Ishikawa (cell line): ENCODE measurements at regions not wholly inside any gene's neighbourhood (a gene's known extent, or its start where the extent isn't known, plus 50 kb on each side); places are given as distances from the start of the nearest gene placed in this dataset.

Source experiments
- CEBPB ChIP-seq: IDR thresholded peaks from 2 replicates; pipeline ENCODE4 v1.6.1; 2012
- CREB1 ChIP-seq: IDR thresholded peaks from 2 replicates; pipeline ENCODE4 v1.6.1; 2012; ENCODE audit warnings: low read depth
- EGR1 ChIP-seq: IDR thresholded peaks from 2 replicates; pipeline ENCODE4 v1.6.1; 2012
- EP300 ChIP-seq: IDR thresholded peaks from 2 replicates; pipeline ENCODE4 v1.6.1; 2012; ENCODE audit warnings: borderline replicate concordance
- FOXM1 ChIP-seq: IDR thresholded peaks from 2 replicates; pipeline ENCODE4 v1.6.1; 2012; ENCODE audit warnings: low read depth, borderline replicate concordance
- NFIC ChIP-seq: IDR thresholded peaks from 2 replicates; pipeline ENCODE4 v1.6.1; 2012
- RAD21 ChIP-seq: IDR thresholded peaks from 2 replicates; pipeline ENCODE4 v1.6.1; 2012; ENCODE audit warnings: low read depth
- TAF1 ChIP-seq: IDR thresholded peaks from 2 replicates; pipeline ENCODE4 v1.6.1; 2012; ENCODE audit warnings: low read depth, mild to moderate bottlenecking
- TCF12 ChIP-seq: IDR thresholded peaks from 2 replicates; pipeline ENCODE4 v1.6.1; 2012; ENCODE audit warnings: low read depth
- TEAD4 ChIP-seq: IDR thresholded peaks from 2 replicates; pipeline ENCODE4 v1.6.1; 2012
- YY1 ChIP-seq: IDR thresholded peaks from 2 replicates; pipeline ENCODE4 v1.6.1; 2012; ENCODE audit warnings: low read depth
- ZBTB7A ChIP-seq: IDR thresholded peaks from 2 replicates; pipeline ENCODE4 v1.6.1; 2012; ENCODE audit warnings: low read depth
- TF ChIP-seq, protein P1 (sequence below): IDR thresholded peaks from 2 replicates; pipeline ENCODE4 v1.6.1; 2012; ENCODE audit warnings: low read depth, mild to moderate bottlenecking
- TF ChIP-seq, protein P2 (sequence below): IDR thresholded peaks from 2 replicates; pipeline ENCODE4 v1.6.1; 2012
- TF ChIP-seq, protein P3 (sequence below): IDR thresholded peaks from 2 replicates; pipeline ENCODE4 v1.6.1; 2012

DNA sequence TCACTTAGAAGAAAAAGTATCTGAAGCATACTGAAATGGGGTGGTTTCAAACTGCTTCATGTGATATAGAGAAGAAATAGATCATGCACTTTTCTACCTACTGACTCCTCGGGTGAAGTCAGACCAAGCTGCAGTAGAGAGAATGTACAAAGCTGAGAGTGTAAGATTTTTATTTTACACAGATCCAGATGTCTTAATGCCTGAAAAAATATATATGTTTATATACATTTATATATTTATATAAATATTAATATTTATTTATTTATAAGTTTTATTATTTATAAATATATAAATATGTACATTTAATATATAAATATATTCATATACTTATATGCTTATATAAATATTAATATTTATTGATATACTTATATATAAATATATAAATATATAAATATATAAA is 171.9 kb upstream of the SPOCK3 start:
- TF ChIP-seq EP300 = no peak
- TF ChIP-seq, protein P1, sequence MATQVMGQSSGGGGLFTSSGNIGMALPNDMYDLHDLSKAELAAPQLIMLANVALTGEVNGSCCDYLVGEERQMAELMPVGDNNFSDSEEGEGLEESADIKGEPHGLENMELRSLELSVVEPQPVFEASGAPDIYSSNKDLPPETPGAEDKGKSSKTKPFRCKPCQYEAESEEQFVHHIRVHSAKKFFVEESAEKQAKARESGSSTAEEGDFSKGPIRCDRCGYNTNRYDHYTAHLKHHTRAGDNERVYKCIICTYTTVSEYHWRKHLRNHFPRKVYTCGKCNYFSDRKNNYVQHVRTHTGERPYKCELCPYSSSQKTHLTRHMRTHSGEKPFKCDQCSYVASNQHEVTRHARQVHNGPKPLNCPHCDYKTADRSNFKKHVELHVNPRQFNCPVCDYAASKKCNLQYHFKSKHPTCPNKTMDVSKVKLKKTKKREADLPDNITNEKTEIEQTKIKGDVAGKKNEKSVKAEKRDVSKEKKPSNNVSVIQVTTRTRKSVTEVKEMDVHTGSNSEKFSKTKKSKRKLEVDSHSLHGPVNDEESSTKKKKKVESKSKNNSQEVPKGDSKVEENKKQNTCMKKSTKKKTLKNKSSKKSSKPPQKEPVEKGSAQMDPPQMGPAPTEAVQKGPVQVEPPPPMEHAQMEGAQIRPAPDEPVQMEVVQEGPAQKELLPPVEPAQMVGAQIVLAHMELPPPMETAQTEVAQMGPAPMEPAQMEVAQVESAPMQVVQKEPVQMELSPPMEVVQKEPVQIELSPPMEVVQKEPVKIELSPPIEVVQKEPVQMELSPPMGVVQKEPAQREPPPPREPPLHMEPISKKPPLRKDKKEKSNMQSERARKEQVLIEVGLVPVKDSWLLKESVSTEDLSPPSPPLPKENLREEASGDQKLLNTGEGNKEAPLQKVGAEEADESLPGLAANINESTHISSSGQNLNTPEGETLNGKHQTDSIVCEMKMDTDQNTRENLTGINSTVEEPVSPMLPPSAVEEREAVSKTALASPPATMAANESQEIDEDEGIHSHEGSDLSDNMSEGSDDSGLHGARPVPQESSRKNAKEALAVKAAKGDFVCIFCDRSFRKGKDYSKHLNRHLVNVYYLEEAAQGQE = no peak
- TF ChIP-seq NFIC = no peak
- no peak for TF ChIP-seq YY1
- no peak for TF ChIP-seq TAF1
- no peak for TF ChIP-seq ZBTB7A
- TF ChIP-seq CREB1 = no peak
- TF ChIP-seq TCF12 = no peak
- TF ChIP-seq, protein P2, sequence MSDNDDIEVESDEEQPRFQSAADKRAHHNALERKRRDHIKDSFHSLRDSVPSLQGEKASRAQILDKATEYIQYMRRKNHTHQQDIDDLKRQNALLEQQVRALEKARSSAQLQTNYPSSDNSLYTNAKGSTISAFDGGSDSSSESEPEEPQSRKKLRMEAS = no peak
- no peak for TF ChIP-seq FOXM1
- no peak for TF ChIP-seq RAD21
- TF ChIP-seq EGR1 = no peak

DNA sequence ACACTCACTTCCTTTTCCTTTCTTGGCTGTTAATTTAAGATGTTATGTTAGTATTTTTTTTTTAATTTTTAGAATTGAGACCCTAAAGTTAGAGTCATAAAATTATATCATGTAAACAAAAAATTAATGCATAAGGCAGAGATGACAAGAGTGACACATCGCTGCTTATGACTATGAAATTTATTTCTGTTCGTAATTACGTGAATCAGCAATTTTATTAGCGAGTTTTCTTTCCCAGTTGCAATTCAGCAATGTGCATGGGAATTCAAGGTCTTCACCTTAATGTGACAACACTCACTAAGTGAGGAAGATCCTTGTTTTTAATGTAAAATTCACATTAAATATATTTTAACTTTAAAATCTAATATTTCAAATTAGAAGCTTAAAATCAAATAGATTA is 181.2 kb upstream of the SPOCK3 start:
- TF ChIP-seq CREB1 (no peak), TAF1 (no peak), NFIC (no peak), YY1 (no peak), FOXM1 (no peak), RAD21 (no peak), ZBTB7A (no peak), CEBPB (no peak), TEAD4 (no peak), EP300 (no peak), TCF12 (no peak), EGR1 (no peak)
- TF ChIP-seq, protein P2 = no peak
- TF ChIP-seq, protein P3, sequence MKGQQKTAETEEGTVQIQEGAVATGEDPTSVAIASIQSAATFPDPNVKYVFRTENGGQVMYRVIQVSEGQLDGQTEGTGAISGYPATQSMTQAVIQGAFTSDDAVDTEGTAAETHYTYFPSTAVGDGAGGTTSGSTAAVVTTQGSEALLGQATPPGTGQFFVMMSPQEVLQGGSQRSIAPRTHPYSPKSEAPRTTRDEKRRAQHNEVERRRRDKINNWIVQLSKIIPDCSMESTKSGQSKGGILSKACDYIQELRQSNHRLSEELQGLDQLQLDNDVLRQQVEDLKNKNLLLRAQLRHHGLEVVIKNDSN = no peak
- TF ChIP-seq, protein P1 = no peak

DNA sequence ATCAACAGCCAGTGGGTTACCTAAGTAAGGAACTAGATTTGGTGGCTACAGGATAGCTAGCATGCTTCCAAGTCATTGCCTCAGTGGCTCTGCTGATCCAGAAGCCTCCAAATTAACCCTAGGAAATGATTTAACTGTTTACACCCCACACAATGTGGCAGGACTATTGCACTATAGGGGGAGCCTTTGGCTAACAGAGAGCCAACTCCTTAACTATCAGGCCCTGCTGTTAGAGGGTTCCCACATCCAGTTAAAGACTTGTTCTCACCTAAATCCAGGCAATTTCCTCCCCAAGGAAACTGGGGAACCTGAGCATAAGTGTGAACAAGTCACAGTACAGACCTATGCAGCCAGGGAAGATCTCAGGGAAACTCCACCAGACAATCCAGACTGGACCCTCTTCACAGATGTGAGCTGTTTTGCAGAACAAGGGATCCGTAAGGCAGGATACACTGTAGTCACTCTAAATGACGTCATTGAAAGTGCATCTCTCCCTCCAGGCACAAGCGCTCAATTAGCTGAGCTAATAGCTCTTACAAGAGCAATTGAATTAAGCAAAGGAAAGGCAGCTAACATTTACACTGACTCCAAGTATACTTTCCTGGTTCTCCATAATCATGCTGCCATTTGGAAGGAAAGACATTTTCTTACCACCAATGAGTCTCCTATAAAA is 185.3 kb upstream of the SPOCK3 start:
- TF ChIP-seq TAF1 (no peak), YY1 (no peak), RAD21 (no peak), NFIC (no peak), TCF12 (no peak), TEAD4 (no peak), FOXM1 (no peak), CEBPB (no peak), EP300 (no peak), EGR1 (no peak), CREB1 (no peak), ZBTB7A (no peak)
- TF ChIP-seq, protein P2 = no peak
- TF ChIP-seq, protein P1 = no peak
- TF ChIP-seq, protein P3 = no peak

- TF ChIP-seq YY1 (no peak), TCF12 (no peak), EP300 (no peak), RAD21 (no peak), CREB1 (no peak), TEAD4 (no peak), ZBTB7A (no peak), CEBPB (no peak), FOXM1 (no peak), TAF1 (no peak), EGR1 (no peak), NFIC (no peak)
- TF ChIP-seq, protein P3 = no peak
- TF ChIP-seq, protein P2 = no peak
- TF ChIP-seq, protein P1 = no peak
These were observed 186.9 kb upstream of the SPOCK3 start for GRCh38 chr4:167421201-167421600.
